AML-193 (cell line): ENCODE measurements at regions not wholly inside any gene's neighbourhood (a gene's known extent, or its start where the extent isn't known, plus 50 kb on each side); places are given as distances from the start of the nearest gene placed in this dataset.
A peak's percentile ranks its signal among the peaks of the same experiment; 100 is the strongest.

Source experiments
- DNase-seq, 2 experiments: peaks; one replicate each; lab custom pipeline; 2025; lab: John Stamatoyannopoulos, UW

- peak; percentile 61 to 70 for DNase-seq
Observed at GRCh38 chr2:64854773-64855237, 134.4 kb upstream of the SLC1A4 start.

GRCh38 chr2:64857581-64858471 is 131.4 kb upstream of the SLC1A4 start:
- no peak for DNase-seq

GRCh38 chr2:64858541-64859311 is 130.5 kb upstream of the SLC1A4 start:
- peak; percentile 13 to 18 for DNase-seq

- DNase-seq, result no peak
Observed at GRCh38 chr2:64859312-64860212, 129.6 kb upstream of the SLC1A4 start.

- DNase-seq, result no peak
Observed at GRCh38 chr2:64860276-64860885, 128.8 kb upstream of the SLC1A4 start.

GRCh38 chr2:64860936-64861335 is 128.3 kb upstream of the SLC1A4 start:
- no peak for DNase-seq

- no peak for DNase-seq
Observed at GRCh38 chr2:64861452-64862397, 127.5 kb upstream of the SLC1A4 start.

- DNase-seq, result peak; percentile 56 to 63
Observed at GRCh38 chr2:64862623-64863022, 126.6 kb upstream of the SLC1A4 start.

GRCh38 chr2:64863097-64863820 is 125.9 kb upstream of the SLC1A4 start:
- peak; percentile 60 to 78 for DNase-seq

- peak; percentile 51 to 55 for DNase-seq
Observed at GRCh38 chr2:64865073-64865830, 123.9 kb upstream of the SLC1A4 start.

- DNase-seq, result no peak
Observed at GRCh38 chr2:64865831-64866345, 123.3 kb upstream of the SLC1A4 start.

GRCh38 chr2:64866797-64867196 is 122.4 kb upstream of the SLC1A4 start:
- DNase-seq, result no peak

- DNase-seq, result no peak
Observed at GRCh38 chr2:64867253-64867996, 121.8 kb upstream of the SLC1A4 start.

- no peak for DNase-seq
Observed at GRCh38 chr2:64869126-64869525, 120.1 kb upstream of the SLC1A4 start.

- peak; percentile 55 to 62 for DNase-seq
Observed at GRCh38 chr2:64873472-64873924, 115.7 kb upstream of the SLC1A4 start.

- DNase-seq, result no peak
Observed at GRCh38 chr2:64874593-64874992, 114.6 kb upstream of the SLC1A4 start.

GRCh38 chr2:64875368-64875767 is 113.8 kb upstream of the SLC1A4 start:
- no peak for DNase-seq

GRCh38 chr2:64876137-64876647 is 113.0 kb upstream of the SLC1A4 start:
- DNase-seq, result no peak
